ENCODE measurements at regions not wholly inside any gene's neighbourhood (a gene's known extent, or its start where the extent isn't known, plus 50 kb on each side); places are given as distances from the start of the nearest gene placed in this dataset.

GRCh38 chr12:76226397-76226796, 121.8 kb downstream of the BBS10 start:
- no peaks in the 10 kb centered on the region for H3K36me3 ChIP-seq (ENCODE audit: control insufficient read depth, insufficient read depth, low read length)
- H3K36me3 Mint-ChIP-seq (ENCODE audit: low read depth) = no peaks in the 10 kb centered on the region
- no peak for DNase-seq
- H3K9me3 ChIP-seq (ENCODE audit: control insufficient read depth, low read length) = no peaks in the 10 kb centered on the region
- H3K9ac ChIP-seq (ENCODE audit: extremely low read depth, low read length, poor library complexity, severe bottlenecking) = no peak overlapping the region
- no peak overlapping the region for H3K4me3 ChIP-seq (ENCODE audit: low read length)
- H3K4me1 ChIP-seq (ENCODE audit: control insufficient read depth, insufficient read depth, low read length) = no peaks in the 10 kb centered on the region
- no peak overlapping the region for H3K27ac Mint-ChIP-seq
- H3K27me3 Mint-ChIP-seq (ENCODE audit: insufficient read depth) = no peaks in the 10 kb centered on the region
- WGBS, 2 experiments (ENCODE audit: insufficient coverage in 1 of 2, insufficient read length in 1 of 2) = 93 to 100% methylated on average over 3 to 4 of the region's 4 CpGs
- no peak overlapping the region for H3K4me3 Mint-ChIP-seq
- H3K4me1 Mint-ChIP-seq = peaks cover 5% of the 10 kb centered on the region
- H3K9me3 Mint-ChIP-seq = no peaks in the 10 kb centered on the region
- TF ChIP-seq CTCF (conservative IDR thresholded peaks at IDR 0.05) = no peak
- no peak overlapping the region for H3K27ac ChIP-seq (ENCODE audit: low read depth, low read length)
- no peaks in the 10 kb centered on the region for H3K27me3 ChIP-seq (ENCODE audit: control insufficient read depth, insufficient read depth, low read length, poor library complexity, severe bottlenecking)

DNA sequence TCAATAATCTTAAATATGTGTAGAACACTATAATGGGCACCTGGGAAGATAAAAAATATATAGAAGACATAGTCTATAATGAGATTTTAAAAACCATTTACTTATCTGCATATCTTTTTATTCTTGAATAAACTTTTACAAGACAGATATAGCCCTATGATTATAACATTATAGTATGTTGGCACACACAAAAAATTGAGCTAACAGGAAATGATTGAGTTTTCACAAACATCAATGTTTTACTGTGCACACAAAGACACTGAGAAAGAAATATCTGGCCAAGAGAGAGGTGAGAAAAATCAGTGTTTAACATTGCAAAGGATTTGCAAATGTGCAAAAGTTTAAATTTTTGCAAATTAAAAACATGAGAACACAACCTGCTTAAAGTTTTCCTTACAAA, 124.3 kb downstream of the BBS10 start:
- Mint-ChIP-seq H3K9me3 (no peaks in the 10 kb centered on the region), H3K27me3 (ENCODE audit: insufficient read depth) (no peaks in the 10 kb centered on the region), H3K4me3 (no peak overlapping the region), H3K36me3 (ENCODE audit: low read depth) (no peaks in the 10 kb centered on the region), H3K4me1 (no peaks in the 10 kb centered on the region), H3K27ac (no peak overlapping the region)
- no peak for TF ChIP-seq CTCF (conservative IDR thresholded peaks at IDR 0.05)
- Histone ChIP-seq H3K4me3 (ENCODE audit: low read length) (no peak overlapping the region), H3K27ac (ENCODE audit: low read depth, low read length) (no peak overlapping the region), H3K4me1 (ENCODE audit: control insufficient read depth, insufficient read depth, low read length) (no peaks in the 10 kb centered on the region), H3K9me3 (ENCODE audit: control insufficient read depth, low read length) (no peaks in the 10 kb centered on the region), H3K36me3 (ENCODE audit: control insufficient read depth, insufficient read depth, low read length) (no peaks in the 10 kb centered on the region), H3K9ac (ENCODE audit: extremely low read depth, low read length, poor library complexity, severe bottlenecking) (no peak overlapping the region), H3K27me3 (ENCODE audit: control insufficient read depth, insufficient read depth, low read length, poor library complexity, severe bottlenecking) (no peaks in the 10 kb centered on the region)
- no peak for DNase-seq

GRCh38 chr12:76220980-76221379, 127.2 kb downstream of the BBS10 start:
- 35% methylated on average over 1 of the region's 1 CpG; no CpG with 5 or more reads in 1 of the 2 experiments for WGBS, 2 experiments (ENCODE audit: insufficient coverage in 1 of 2, insufficient read length in 1 of 2)
- Histone ChIP-seq H3K4me1 (ENCODE audit: control insufficient read depth, insufficient read depth, low read length) (no peaks in the 10 kb centered on the region), H3K4me3 (ENCODE audit: low read length) (no peak overlapping the region), H3K27ac (ENCODE audit: low read depth, low read length) (peak overlapping the region; percentile 34), H3K9me3 (ENCODE audit: control insufficient read depth, low read length) (no peaks in the 10 kb centered on the region), H3K36me3 (ENCODE audit: control insufficient read depth, insufficient read depth, low read length) (no peaks in the 10 kb centered on the region), H3K9ac (ENCODE audit: extremely low read depth, low read length, poor library complexity, severe bottlenecking) (no peak overlapping the region), H3K27me3 (ENCODE audit: control insufficient read depth, insufficient read depth, low read length, poor library complexity, severe bottlenecking) (no peaks in the 10 kb centered on the region)
- Mint-ChIP-seq H3K4me1 (no peaks in the 10 kb centered on the region), H3K36me3 (ENCODE audit: low read depth) (no peaks in the 10 kb centered on the region), H3K27me3 (ENCODE audit: insufficient read depth) (no peaks in the 10 kb centered on the region), H3K27ac (no peak overlapping the region), H3K9me3 (no peaks in the 10 kb centered on the region), H3K4me3 (no peak overlapping the region)
- TF ChIP-seq CTCF (conservative IDR thresholded peaks at IDR 0.05) = no peak
- no peak for DNase-seq

Data from endodermal cell (in vitro differentiated cells).